ENCODE measurements at regions not wholly inside any gene's neighbourhood (a gene's known extent, or its start where the extent isn't known, plus 50 kb on each side); places are given as distances from the start of the nearest gene placed in this dataset.

DNA sequence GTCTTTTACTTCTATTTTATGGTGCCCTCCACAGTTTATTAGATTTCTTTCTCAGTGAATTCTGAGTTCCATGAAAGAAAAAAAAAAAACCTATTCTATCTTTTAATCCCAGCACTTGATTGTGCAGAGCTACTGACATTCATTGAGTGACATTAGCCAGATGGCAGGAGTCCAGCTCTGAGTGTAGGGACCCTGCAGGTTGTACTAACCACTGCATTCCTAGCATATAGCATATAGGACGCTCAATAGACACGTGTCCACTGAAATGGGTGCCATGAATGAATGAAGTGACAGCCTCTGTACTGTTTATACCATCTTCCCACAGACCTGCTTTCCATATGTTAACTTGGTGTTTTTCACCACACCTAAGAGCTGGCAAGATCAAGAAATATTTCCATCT is 206.3 kb downstream of the RAP2A start:
- H3K4me3 ChIP-seq (ENCODE audit: low read depth, low read length), result no peak overlapping the region
- TF ChIP-seq CTCF (IDR thresholded peaks at IDR 0.05; ENCODE audit: borderline replicate concordance, insufficient read depth, low read depth, low read length), result no peak

GRCh38 chr13:97648171-97648880 is 214.4 kb downstream of the RAP2A start:
- H3K4me3 ChIP-seq (ENCODE audit: low read depth, low read length), result no peak overlapping the region

GRCh38 chr13:97648881-97649224 is 214.9 kb downstream of the RAP2A start:
- TF ChIP-seq CTCF (IDR thresholded peaks at IDR 0.05; ENCODE audit: borderline replicate concordance, insufficient read depth, low read depth, low read length), result no peak
- H3K4me3 ChIP-seq (ENCODE audit: low read depth, low read length), result no peak overlapping the region

More at GRCh38 chr13:97648171-97648880, 214.4 kb downstream of the RAP2A start:
- TF ChIP-seq CTCF (IDR thresholded peaks at IDR 0.05; ENCODE audit: borderline replicate concordance, insufficient read depth, low read depth, low read length), result no peak

DNA sequence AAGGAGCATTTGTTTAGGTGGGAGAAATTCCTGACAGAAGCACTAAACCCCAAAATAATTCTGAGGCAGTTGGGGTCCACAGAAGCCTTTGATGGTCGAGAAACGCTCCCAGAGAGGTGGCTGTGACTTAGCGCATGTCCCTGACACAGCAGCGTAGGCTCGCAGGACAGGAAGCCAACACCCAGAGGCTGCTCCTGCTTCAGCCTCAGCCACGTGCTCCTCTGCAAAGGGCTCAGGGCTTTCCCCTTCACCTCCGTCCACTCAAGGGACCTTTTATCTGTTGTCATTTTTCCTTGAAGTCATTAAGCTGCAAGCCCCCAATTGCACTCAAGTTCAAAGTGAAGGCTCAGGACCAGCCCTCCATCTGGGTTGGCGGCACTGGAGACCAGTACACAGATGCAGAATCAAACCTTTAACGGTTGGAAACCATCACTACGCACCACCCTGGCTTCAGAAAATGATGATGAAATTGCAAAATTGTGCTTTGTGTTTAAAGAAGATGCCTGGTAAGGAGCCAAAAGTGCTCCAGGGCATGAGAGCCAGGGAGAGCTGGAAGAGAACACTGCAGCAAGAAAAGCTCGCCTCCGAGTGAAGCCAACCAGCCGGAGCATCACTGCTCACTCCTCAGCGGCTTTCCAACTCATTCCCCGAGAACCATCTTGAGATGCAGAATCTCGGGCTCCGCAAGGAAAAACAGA is 219.6 kb downstream of the RAP2A start:
- no peak for TF ChIP-seq CTCF (IDR thresholded peaks at IDR 0.05; ENCODE audit: borderline replicate concordance, insufficient read depth, low read depth, low read length)
- H3K4me3 ChIP-seq (ENCODE audit: low read depth, low read length), result no peak overlapping the region

GRCh38 chr13:97654236-97654635 is 220.3 kb downstream of the RAP2A start:
- no peak for TF ChIP-seq CTCF (IDR thresholded peaks at IDR 0.05; ENCODE audit: borderline replicate concordance, insufficient read depth, low read depth, low read length)

DNA sequence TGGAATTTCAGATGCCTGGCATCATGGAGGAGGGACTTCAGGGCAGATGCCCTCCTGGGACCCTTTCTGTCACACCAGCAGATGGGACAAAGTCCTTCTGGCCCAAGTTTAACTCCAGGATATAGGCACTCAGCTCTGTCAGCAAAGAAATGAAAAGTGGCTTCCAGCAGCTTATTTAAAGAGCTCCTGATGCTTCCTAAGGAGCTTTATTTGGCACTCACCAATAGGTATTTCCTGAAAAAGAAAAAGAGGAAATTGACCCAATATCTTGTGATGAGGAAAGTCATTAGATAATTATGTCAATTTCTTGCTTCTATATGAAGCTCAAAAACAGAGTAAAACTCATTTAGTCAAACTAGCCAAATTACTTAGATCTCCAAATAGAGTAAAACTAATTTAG is 224.6 kb downstream of the RAP2A start:
- H3K4me3 ChIP-seq (ENCODE audit: low read depth, low read length), result no peak overlapping the region

More at GRCh38 chr13:97654236-97654635, 220.3 kb downstream of the RAP2A start:
- no peak overlapping the region for H3K4me3 ChIP-seq (ENCODE audit: low read depth, low read length)

More for the DNA sequence above, 224.6 kb downstream of the RAP2A start:
- no peak for TF ChIP-seq CTCF (IDR thresholded peaks at IDR 0.05; ENCODE audit: borderline replicate concordance, insufficient read depth, low read depth, low read length)
